Choroid plexus epithelial cell (primary cell): ENCODE measurements at regions not wholly inside any gene's neighbourhood (a gene's known extent, or its start where the extent isn't known, plus 50 kb on each side); places are given as distances from the start of the nearest gene placed in this dataset.

ENCODE experiments used
- DNase-seq: peaks from one replicate; pipeline ENCODE4 v3.0.0-alpha.2; 2010; ENCODE audit warnings: low read depth
- H3K4me3 ChIP-seq: 2 replicates; pipeline ENCODE4 v1.5.1; 2011; ENCODE audit warnings: low read depth, mild to moderate bottlenecking, control low read depth, low read length, moderate library complexity
- CTCF ChIP-seq: conservative IDR thresholded peaks from 2 replicates; pipeline ENCODE4 v1.5.1; 2011; ENCODE audit warnings: low read depth, mild to moderate bottlenecking, control low read depth, inconsistent platforms, low read length, moderate library complexity

DNA sequence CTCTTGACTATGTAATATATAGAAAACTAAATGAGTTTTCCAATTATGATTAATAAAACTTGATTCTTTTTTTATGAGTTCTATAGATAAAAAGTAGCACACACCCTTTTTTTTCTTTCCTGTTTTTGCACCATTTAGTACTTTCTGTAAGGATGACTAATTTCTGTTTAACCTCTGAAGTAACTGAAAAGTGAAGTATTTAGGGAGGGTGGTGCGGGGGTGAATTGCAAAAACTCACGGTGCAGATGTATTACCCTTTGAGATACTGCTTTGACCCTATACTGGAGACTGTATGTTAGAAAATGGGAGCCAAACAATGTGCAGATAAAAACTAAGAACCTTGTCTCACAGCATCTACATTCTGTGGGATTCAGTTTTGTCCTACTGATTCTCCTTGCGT is 471.6 kb downstream of the DTHD1 start:
- TF ChIP-seq CTCF = no peak
- no peak for DNase-seq
- H3K4me3 ChIP-seq = no peak overlapping the region

- TF ChIP-seq CTCF = no peak
- no peak for DNase-seq
- no peak overlapping the region for H3K4me3 ChIP-seq
Measured at GRCh38 chr4:36757580-36758311, 476.3 kb downstream of the DTHD1 start.

- H3K4me3 ChIP-seq = no peak overlapping the region
Measured at GRCh38 chr4:36758312-36759178, 477.1 kb downstream of the DTHD1 start.

GRCh38 chr4:36761607-36762006 is 480.2 kb downstream of the DTHD1 start:
- DNase-seq = no peak
- no peak overlapping the region for H3K4me3 ChIP-seq
- TF ChIP-seq CTCF = no peak

More at GRCh38 chr4:36758312-36759178, 477.1 kb downstream of the DTHD1 start:
- DNase-seq = no peak
- no peak for TF ChIP-seq CTCF

- DNase-seq = no peak
- H3K4me3 ChIP-seq = no peak overlapping the region
- TF ChIP-seq CTCF = no peak
Measured at GRCh38 chr4:36763814-36764213, 480.7 kb upstream of the NWD2 start.

DNA sequence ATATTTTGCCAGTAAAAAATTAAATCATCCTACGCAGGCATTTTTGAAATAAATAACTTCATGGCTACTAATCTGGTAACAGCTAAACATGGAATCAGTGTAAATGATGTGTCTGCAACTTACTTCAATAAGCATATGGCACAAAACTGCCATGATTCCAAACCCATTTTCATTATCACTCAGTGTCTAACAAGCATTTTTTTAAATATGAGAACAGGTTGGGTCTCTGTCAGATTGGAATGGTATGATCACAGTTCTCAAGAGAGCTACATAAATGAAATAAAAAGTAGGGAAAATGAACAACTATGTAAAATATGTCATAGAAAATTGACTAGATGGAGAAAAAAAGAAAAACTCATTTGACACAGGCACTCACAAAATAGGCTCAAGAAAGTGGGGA is 476.9 kb upstream of the NWD2 start:
- no peak for DNase-seq
- no peak overlapping the region for H3K4me3 ChIP-seq
- TF ChIP-seq CTCF = no peak
